Spleen (tissue), 11 donors: ENCODE measurements at regions not wholly inside any gene's neighbourhood (a gene's known extent, or its start where the extent isn't known, plus 50 kb on each side); places are given as distances from the start of the nearest gene placed in this dataset.

Source experiments
- DNase-seq: peaks from one replicate; pipeline ENCODE4 v3.0.0-alpha.2; 2020
- H3K27ac ChIP-seq, 8 donors: fragments of 200-600 bp; sonication (generic) in 7 of 8; 1 replicate in 4 of 8; 2 replicates in 4 of 8; pipeline versions ENCODE4 v1.5.0 to v1.8.0; 2016 to 2021; ENCODE audit warnings: inconsistent platforms in 4 of 8, mild to moderate bottlenecking in 4 of 8, moderate library complexity in 1 of 8
- H3K27me3 ChIP-seq, 7 donors: fragments of 200-600 bp; sonication (generic) in 6 of 7; replicated peaks in 1 of 7; 1 replicate in 4 of 7; 2 replicates in 3 of 7; pipeline versions ENCODE4 v1.5.0 to v1.8.0; 2016 to 2021; ENCODE audit warnings: inconsistent platforms in 3 of 7, mild to moderate bottlenecking in 1 of 7
- H3K36me3 ChIP-seq, 6 donors: fragments of 200-600 bp; sonication (generic) in 5 of 6; 1 replicate in 4 of 6; 2 replicates in 2 of 6; pipeline versions ENCODE4 v1.5.0 to v1.8.0; 2016 to 2021; ENCODE audit warnings: inconsistent platforms in 2 of 6
- H3K4me1 ChIP-seq, 6 donors: fragments of 200-600 bp; sonication (generic) in 5 of 6; 1 replicate in 3 of 6; 2 replicates in 3 of 6; pipeline versions ENCODE4 v1.5.0 to v1.8.0; 2016 to 2021; ENCODE audit warnings: inconsistent platforms in 3 of 6
- H3K4me3 ChIP-seq, 8 donors: fragments of 200-600 bp; sonication (generic) in 7 of 8; 1 replicate in 4 of 8; 2 replicates in 4 of 8; pipeline versions ENCODE4 v1.5.0 to v1.8.0; 2016 to 2021; ENCODE audit warnings: inconsistent platforms in 4 of 8, mild to moderate bottlenecking in 4 of 8, moderate library complexity in 2 of 8
- H3K9me3 ChIP-seq, 8 donors: fragments of 200-600 bp; sonication (generic) in 7 of 8; 1 replicate in 4 of 8; 2 replicates in 4 of 8; pipeline versions ENCODE4 v1.5.0 to v1.8.0; 2016 to 2021; ENCODE audit warnings: inconsistent platforms in 4 of 8
- POLR2A ChIP-seq, 3 donors: fragments of 450-650 bp; IDR thresholded peaks; one replicate each; pipeline ENCODE4 v1.5.1; 2017; ENCODE audit warnings: antibody characterized with exemption in 3 of 3, mild to moderate bottlenecking in 1 of 3
- POLR2AphosphoS5 ChIP-seq, 3 donors: sonication (generic); formaldehyde crosslinking; IDR thresholded peaks; one replicate each; pipeline ENCODE4 v1.5.1; 2017; ENCODE audit warnings: antibody characterized with exemption in 3 of 3
- WGBS, 5 donors: extraction: QIAGEN DNeasy Blood & Tissue Kit in 3 of 5; methylation state at CpG; one replicate each; pipeline versions ENCODE4 v1.1.5 to v1.1.7; 2013 to 2018; 5-methylcytosine and 5-hydroxymethylcytosine counted together
- intact Hi-C: fragments of 100-400 bp; cut with DNase I; formaldehyde crosslinking; loops from one replicate; pipeline ENCODE4 v1.15.0; 2023; ENCODE audit warnings: low total_unique reads
- small RNA-seq, 4 donors: library from RNA; depleted of rRNA; stranded (forward); fragments of <200 nt; gene quantifications; one replicate each; pipeline ENCODE3, GENCODE V24; 2016
- TF ChIP-seq, protein P1 (sequence below), 11 experiments: fragments of 200-600 bp in 7 of 11; fragments of 450-650 bp in 4 of 11; sonication (generic) in 4 of 11; IDR thresholded peaks in 8 of 11; conservative IDR thresholded peaks in 3 of 11; 1 replicate in 7 of 11; 2 replicates in 4 of 11; pipeline versions ENCODE4 v1.4.0 to v1.8.0; 2016 to 2021; ENCODE audit warnings: antibody characterized with exemption in 11 of 11, inconsistent platforms in 4 of 11, mild to moderate bottlenecking in 1 of 11
- donor health status: healthy with polysubstance abuse.
- donor health status: DM: no; HTN: no; CAD: no; lungs with moderate emphysema.
- donor health status: DM: no; HTN: no; CAD: no.
- donor health status: Bipolar disorder and iron deficiency.
- donor health status: healthy.
- donor health status: DM: no; HTN: no; CAD: no.
- donor health status: DM: yes; HTN: yes; CAD: no.

DNA sequence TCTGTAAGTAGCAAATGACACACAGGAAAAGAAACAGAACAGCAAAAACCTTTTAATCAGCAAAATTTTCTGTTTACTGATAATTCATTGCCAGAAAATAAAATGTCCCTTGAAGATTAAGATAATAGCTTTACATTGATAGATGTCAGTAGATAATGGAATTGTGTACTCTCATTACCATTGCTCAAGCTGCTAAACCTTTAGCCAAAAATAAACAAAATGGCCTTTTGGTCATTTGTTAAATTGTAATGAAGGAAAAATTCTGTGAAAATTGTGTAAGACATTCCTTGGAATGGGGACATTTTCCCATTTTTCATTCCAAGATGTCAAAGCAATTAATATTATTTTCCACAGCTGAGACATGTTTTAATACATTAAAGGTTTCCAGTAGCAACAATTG, 189.8 kb downstream of the PLOD2 start:
- no peak overlapping the region for H3K4me3 ChIP-seq
- H3K36me3 ChIP-seq = no peaks in the 10 kb centered on the region
- no peak for DNase-seq
- intact Hi-C loops = no loop called here
- no peaks in the 10 kb centered on the region for H3K27me3 ChIP-seq
- no peak overlapping the region for H3K27ac ChIP-seq
- no peak for TF ChIP-seq POLR2A (IDR thresholded peaks at IDR 0.05)
- TF ChIP-seq POLR2AphosphoS5 (IDR thresholded peaks at IDR 0.05) = no peak
- TF ChIP-seq, protein P1, sequence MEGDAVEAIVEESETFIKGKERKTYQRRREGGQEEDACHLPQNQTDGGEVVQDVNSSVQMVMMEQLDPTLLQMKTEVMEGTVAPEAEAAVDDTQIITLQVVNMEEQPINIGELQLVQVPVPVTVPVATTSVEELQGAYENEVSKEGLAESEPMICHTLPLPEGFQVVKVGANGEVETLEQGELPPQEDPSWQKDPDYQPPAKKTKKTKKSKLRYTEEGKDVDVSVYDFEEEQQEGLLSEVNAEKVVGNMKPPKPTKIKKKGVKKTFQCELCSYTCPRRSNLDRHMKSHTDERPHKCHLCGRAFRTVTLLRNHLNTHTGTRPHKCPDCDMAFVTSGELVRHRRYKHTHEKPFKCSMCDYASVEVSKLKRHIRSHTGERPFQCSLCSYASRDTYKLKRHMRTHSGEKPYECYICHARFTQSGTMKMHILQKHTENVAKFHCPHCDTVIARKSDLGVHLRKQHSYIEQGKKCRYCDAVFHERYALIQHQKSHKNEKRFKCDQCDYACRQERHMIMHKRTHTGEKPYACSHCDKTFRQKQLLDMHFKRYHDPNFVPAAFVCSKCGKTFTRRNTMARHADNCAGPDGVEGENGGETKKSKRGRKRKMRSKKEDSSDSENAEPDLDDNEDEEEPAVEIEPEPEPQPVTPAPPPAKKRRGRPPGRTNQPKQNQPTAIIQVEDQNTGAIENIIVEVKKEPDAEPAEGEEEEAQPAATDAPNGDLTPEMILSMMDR (IDR thresholded peaks at IDR 0.05 in 8 of 11, conservative IDR thresholded peaks at IDR 0.05 in 3 of 11) = no peak
- no peaks in the 10 kb centered on the region for H3K4me1 ChIP-seq
- H3K9me3 ChIP-seq = no peaks in the 10 kb centered on the region

DNA sequence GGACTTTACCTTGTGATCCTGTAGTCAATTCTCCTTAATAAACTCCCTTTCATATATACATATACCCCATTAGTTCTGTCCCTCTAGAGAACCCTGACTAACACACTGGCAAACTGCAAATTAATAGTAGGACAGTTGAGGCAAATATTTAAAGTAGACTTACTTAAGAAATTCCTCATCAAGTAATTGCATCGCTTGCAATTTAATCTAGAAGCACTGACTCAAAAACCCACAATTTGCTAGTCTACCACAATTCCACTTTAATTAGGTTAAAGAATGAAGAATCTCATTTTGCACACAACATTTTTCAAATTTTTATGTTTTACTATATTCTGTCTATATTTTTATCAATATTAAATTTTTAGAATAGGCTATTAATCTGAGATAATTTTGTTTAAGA, 188.1 kb downstream of the PLOD2 start:
- H3K27me3 ChIP-seq = no peaks in the 10 kb centered on the region
- no peaks in the 10 kb centered on the region for H3K36me3 ChIP-seq
- H3K9me3 ChIP-seq = no peaks in the 10 kb centered on the region
- intact Hi-C loops = no loop called here
- H3K4me1 ChIP-seq = no peaks in the 10 kb centered on the region
- DNase-seq = no peak
- no peak for TF ChIP-seq POLR2AphosphoS5 (IDR thresholded peaks at IDR 0.05)
- TF ChIP-seq, protein P1 (IDR thresholded peaks at IDR 0.05 in 8 of 11, conservative IDR thresholded peaks at IDR 0.05 in 3 of 11) = no peak
- TF ChIP-seq POLR2A (IDR thresholded peaks at IDR 0.05) = no peak
- H3K4me3 ChIP-seq = no peak overlapping the region
- H3K27ac ChIP-seq = no peak overlapping the region
- WGBS, 5 donors = 90 to 100% (median 92%) methylated on average over 1 of the region's 1 CpG

DNA sequence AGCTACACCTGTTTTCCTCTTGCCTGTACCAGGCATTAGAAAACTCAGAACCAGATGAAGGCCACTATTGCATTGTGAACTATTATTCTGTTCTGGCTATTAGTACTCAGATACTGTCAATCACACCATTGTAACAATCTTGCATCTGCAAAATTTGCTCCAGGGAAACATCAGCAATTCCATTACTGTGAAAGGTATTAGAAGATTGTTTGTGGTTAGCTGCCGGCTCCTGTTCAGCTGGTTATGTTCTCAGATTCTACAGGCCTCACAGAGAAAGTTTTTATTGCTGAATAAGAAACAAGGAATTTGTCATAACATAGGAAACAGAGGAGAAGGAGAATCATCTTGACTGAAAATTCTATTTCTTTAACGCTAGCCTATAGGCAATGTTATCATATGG, 179.9 kb downstream of the PLOD2 start:
- WGBS, 5 donors = 75 to 92% (median 86%) methylated on average over 2 of the region's 2 CpGs

DNA sequence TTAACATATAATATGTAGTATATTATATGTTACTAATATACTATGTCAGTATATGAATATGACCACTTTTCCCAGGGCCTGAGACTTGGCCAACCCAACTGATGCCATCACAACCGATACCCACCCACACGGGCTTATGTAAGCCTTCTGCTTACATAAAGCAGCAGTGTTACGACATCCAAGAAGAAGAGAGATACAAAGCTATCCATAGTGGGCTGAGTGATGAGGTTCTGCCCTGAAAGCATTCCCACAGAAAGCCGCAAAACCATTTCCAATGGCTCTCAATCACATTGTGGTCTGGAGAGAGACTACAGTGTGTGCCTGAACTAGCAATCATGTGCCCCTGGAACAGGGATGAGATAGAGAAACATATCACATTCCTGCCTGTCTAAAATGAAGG, 177.9 kb downstream of the PLOD2 start:
- H3K4me1 ChIP-seq = no peaks in the 10 kb centered on the region
- H3K4me3 ChIP-seq = no peak overlapping the region
- H3K27me3 ChIP-seq = no peaks in the 10 kb centered on the region
- no peaks in the 10 kb centered on the region for H3K36me3 ChIP-seq
- H3K9me3 ChIP-seq = peaks cover 3 to 29% (median 16%) of the 10 kb centered on the region in 8 donors
- intact Hi-C loops = no loop called here
- 90 to 93% (median 91%) methylated on average over 4 of the region's 4 CpGs for WGBS, 5 donors
- no peak for DNase-seq
- no peak for TF ChIP-seq POLR2A (IDR thresholded peaks at IDR 0.05)
- TF ChIP-seq, protein P1 (IDR thresholded peaks at IDR 0.05 in 8 of 11, conservative IDR thresholded peaks at IDR 0.05 in 3 of 11) = no peak
- TF ChIP-seq POLR2AphosphoS5 (IDR thresholded peaks at IDR 0.05) = no peak
- H3K27ac ChIP-seq = no peak overlapping the region

More for the DNA sequence above, 179.9 kb downstream of the PLOD2 start:
- no peak for DNase-seq
- H3K4me3 ChIP-seq = no peak overlapping the region
- TF ChIP-seq POLR2AphosphoS5 (IDR thresholded peaks at IDR 0.05) = no peak
- TF ChIP-seq, protein P1 (IDR thresholded peaks at IDR 0.05 in 8 of 11, conservative IDR thresholded peaks at IDR 0.05 in 3 of 11) = no peak
- TF ChIP-seq POLR2A (IDR thresholded peaks at IDR 0.05) = no peak
- no peaks in the 10 kb centered on the region for H3K4me1 ChIP-seq
- no peak overlapping the region for H3K27ac ChIP-seq
- peaks cover 3 to 29% (median 15%) of the 10 kb centered on the region in 8 donors for H3K9me3 ChIP-seq
- H3K36me3 ChIP-seq = no peaks in the 10 kb centered on the region
- no peaks in the 10 kb centered on the region for H3K27me3 ChIP-seq
- intact Hi-C loops = no loop called here

Small RNAs in the stretch of these regions (small RNA-seq; reads per million reads assigned to genes)
- gene RNA5SP144 = 0 reads per million in 4 donors
